Stimulated activated CD8-positive, alpha-beta memory T cell treated with anti-CD3 and anti-CD28 coated beads, Interleukin-15, amount 100 ng/mL, for 48 hours (primary cell): ENCODE measurements at regions not wholly inside any gene's neighbourhood (a gene's known extent, or its start where the extent isn't known, plus 50 kb on each side); places are given as distances from the start of the nearest gene placed in this dataset.

ENCODE experiments used
- DNase-seq, 2 donors: peaks; one replicate each; pipeline ENCODE4 v3.0.0-alpha.2; 2020; ENCODE audit warnings: low read depth in 2 of 2

- DNase-seq = no peak
These were observed 1514.9 kb upstream of the PIK3C3 start for GRCh38 chr18:40440088-40440487.

- DNase-seq = no peak
These were observed 1517.5 kb upstream of the PIK3C3 start for GRCh38 chr18:40437517-40437916.

GRCh38 chr18:40431071-40431985, 1523.7 kb upstream of the PIK3C3 start:
- no peak for DNase-seq

GRCh38 chr18:40423291-40423690, 1531.7 kb upstream of the PIK3C3 start:
- DNase-seq = no peak

- DNase-seq = no peak
These were observed 1534.4 kb upstream of the PIK3C3 start for GRCh38 chr18:40420675-40421074.

- no peak for DNase-seq
These were observed 1537.5 kb upstream of the PIK3C3 start for GRCh38 chr18:40417501-40417900.

- no peak for DNase-seq
These were observed 1539.2 kb upstream of the PIK3C3 start for GRCh38 chr18:40415821-40416220.

GRCh38 chr18:40415176-40415791, 1539.8 kb upstream of the PIK3C3 start:
- no peak for DNase-seq

- no peak for DNase-seq
These were observed 1540.8 kb upstream of the PIK3C3 start for GRCh38 chr18:40414155-40414754.

- DNase-seq = no peak
These were observed 1541.9 kb upstream of the PIK3C3 start for GRCh38 chr18:40413160-40413559.

- DNase-seq = no peak
These were observed 1542.6 kb upstream of the PIK3C3 start for GRCh38 chr18:40412410-40412809.

- DNase-seq = no peak
These were observed 1547.1 kb upstream of the PIK3C3 start for GRCh38 chr18:40407909-40408308.

- DNase-seq = no peak
These were observed 1550.8 kb upstream of the PIK3C3 start for GRCh38 chr18:40404284-40404683.

GRCh38 chr18:40402052-40402451, 1553.0 kb upstream of the PIK3C3 start:
- DNase-seq = no peak

GRCh38 chr18:40388121-40388520, 1566.9 kb upstream of the PIK3C3 start:
- no peak for DNase-seq

GRCh38 chr18:40387130-40387787, 1567.8 kb upstream of the PIK3C3 start:
- DNase-seq = no peak

- DNase-seq = no peak
These were observed 1572.8 kb upstream of the PIK3C3 start for GRCh38 chr18:40382197-40382596.

GRCh38 chr18:40380686-40381439, 1574.2 kb upstream of the PIK3C3 start:
- no peak for DNase-seq

- DNase-seq = no peak
These were observed 1579.2 kb upstream of the PIK3C3 start for GRCh38 chr18:40375837-40376236.

GRCh38 chr18:40371673-40372072, 1583.4 kb upstream of the PIK3C3 start:
- no peak for DNase-seq

GRCh38 chr18:40367576-40367975, 1587.5 kb upstream of the PIK3C3 start:
- no peak for DNase-seq

GRCh38 chr18:40366521-40366920, 1588.5 kb upstream of the PIK3C3 start:
- no peak for DNase-seq
